ENCODE measurements at regions not wholly inside any gene's neighbourhood (a gene's known extent, or its start where the extent isn't known, plus 50 kb on each side); places are given as distances from the start of the nearest gene placed in this dataset.

- H3K27ac ChIP-seq (ENCODE audit: low read depth, low read length, poor library complexity, severe bottlenecking): no peak overlapping the region
- no peaks in the 10 kb centered on the region for H3K4me1 ChIP-seq (ENCODE audit: insufficient read depth, low read length, poor library complexity, severe bottlenecking)
- H3K9me3 ChIP-seq (ENCODE audit: low read length): no peaks in the 10 kb centered on the region
- BruUV-seq (replicated peaks): no TSS peak
- TF ChIP-seq, protein P1, sequence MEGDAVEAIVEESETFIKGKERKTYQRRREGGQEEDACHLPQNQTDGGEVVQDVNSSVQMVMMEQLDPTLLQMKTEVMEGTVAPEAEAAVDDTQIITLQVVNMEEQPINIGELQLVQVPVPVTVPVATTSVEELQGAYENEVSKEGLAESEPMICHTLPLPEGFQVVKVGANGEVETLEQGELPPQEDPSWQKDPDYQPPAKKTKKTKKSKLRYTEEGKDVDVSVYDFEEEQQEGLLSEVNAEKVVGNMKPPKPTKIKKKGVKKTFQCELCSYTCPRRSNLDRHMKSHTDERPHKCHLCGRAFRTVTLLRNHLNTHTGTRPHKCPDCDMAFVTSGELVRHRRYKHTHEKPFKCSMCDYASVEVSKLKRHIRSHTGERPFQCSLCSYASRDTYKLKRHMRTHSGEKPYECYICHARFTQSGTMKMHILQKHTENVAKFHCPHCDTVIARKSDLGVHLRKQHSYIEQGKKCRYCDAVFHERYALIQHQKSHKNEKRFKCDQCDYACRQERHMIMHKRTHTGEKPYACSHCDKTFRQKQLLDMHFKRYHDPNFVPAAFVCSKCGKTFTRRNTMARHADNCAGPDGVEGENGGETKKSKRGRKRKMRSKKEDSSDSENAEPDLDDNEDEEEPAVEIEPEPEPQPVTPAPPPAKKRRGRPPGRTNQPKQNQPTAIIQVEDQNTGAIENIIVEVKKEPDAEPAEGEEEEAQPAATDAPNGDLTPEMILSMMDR (conservative IDR thresholded peaks at IDR 0.05; ENCODE audit: low read length): no peak
- no peak for TF ChIP-seq EZH2phosphoT487 (IDR thresholded peaks at IDR 0.05; ENCODE audit: borderline replicate concordance, low read depth, low read length)
- no peaks in the 10 kb centered on the region for H3K9me2 ChIP-seq (ENCODE audit: insufficient read depth, low read length)
- ChIA-PET POLR2A (no interaction called here), CTCF (ENCODE audit: unreplicated experiment) (no interaction called here)
- no peak overlapping the region for H3K4me3 ChIP-seq (ENCODE audit: low read depth, low read length, poor library complexity, severe bottlenecking)
- no peak overlapping the region for H2AFZ ChIP-seq (ENCODE audit: low read length)
- no peak for DNase-seq (ENCODE audit: low spot score)
- H3K79me2 ChIP-seq (ENCODE audit: insufficient read depth, low read depth, low read length): no peaks in the 10 kb centered on the region
- intact Hi-C loops (cut with micrococcal nuclease; ENCODE audit: unreplicated experiment): no loop called here
- H4K20me1 ChIP-seq (ENCODE audit: insufficient read depth, low read length): no peaks in the 10 kb centered on the region
- no peak overlapping the region for H3K4me2 ChIP-seq (ENCODE audit: low read length)
- H3K36me3 ChIP-seq (ENCODE audit: insufficient read depth, low read length): no peaks in the 10 kb centered on the region
Measured at GRCh38 chr3:124258057-124258500, 266.2 kb upstream of the ROPN1 start.

DNA sequence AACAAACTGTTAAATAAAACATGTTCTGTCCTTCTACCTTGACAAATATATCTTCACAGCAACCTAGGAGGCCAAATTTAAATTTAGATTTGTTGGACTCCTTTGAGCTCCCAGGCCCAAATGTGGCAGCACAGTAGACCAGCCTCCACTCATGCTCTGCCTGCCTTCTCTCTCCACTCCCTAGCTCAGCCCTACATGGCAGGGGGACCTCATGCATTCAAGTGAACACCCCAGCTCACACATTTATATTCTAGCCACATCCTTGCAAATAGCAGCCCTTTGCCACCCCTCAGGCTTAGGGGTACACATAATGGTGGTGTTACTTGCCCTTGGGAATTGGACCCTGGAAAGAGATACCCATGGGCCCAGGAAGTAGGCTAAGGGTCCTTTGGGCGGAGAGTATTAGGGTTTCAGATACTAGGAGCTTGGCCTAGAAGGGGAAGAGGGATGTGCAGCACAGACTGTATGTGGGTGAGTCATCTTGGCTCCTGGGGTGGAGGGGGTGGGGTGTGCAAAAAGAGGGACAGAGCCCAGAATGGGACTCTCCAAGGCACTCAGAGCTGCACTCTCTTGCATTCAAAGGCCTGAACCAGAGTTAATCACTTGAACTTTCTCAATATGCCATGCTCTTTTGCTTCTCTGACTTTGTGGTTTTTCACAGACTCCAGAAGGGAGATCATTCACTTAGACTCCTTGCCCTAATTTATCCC is 268.4 kb upstream of the ROPN1 start:
- ChIA-PET POLR2A (no interaction called here), CTCF (ENCODE audit: unreplicated experiment) (no interaction called here)
- Histone ChIP-seq H4K20me1 (ENCODE audit: insufficient read depth, low read length) (no peaks in the 10 kb centered on the region), H3K4me3 (ENCODE audit: low read depth, low read length, poor library complexity, severe bottlenecking) (no peak overlapping the region), H3K4me2 (ENCODE audit: low read length) (no peak overlapping the region), H3K4me1 (ENCODE audit: insufficient read depth, low read length, poor library complexity, severe bottlenecking) (no peaks in the 10 kb centered on the region), H3K79me2 (ENCODE audit: insufficient read depth, low read depth, low read length) (no peaks in the 10 kb centered on the region), H3K9me3 (ENCODE audit: low read length) (no peaks in the 10 kb centered on the region), H3K9me2 (ENCODE audit: insufficient read depth, low read length) (no peaks in the 10 kb centered on the region), H2AFZ (ENCODE audit: low read length) (no peak overlapping the region), H3K27ac (ENCODE audit: low read depth, low read length, poor library complexity, severe bottlenecking) (no peak overlapping the region), H3K36me3 (ENCODE audit: insufficient read depth, low read length) (no peaks in the 10 kb centered on the region)
- DNase-seq (ENCODE audit: low spot score): no peak
- TF ChIP-seq EZH2phosphoT487 (IDR thresholded peaks at IDR 0.05; ENCODE audit: borderline replicate concordance, low read depth, low read length): no peak
- TF ChIP-seq, protein P1 (conservative IDR thresholded peaks at IDR 0.05; ENCODE audit: low read length): no peak
- intact Hi-C loops (cut with micrococcal nuclease; ENCODE audit: unreplicated experiment): no loop called here
- no TSS peak for BruUV-seq (replicated peaks)

DNA sequence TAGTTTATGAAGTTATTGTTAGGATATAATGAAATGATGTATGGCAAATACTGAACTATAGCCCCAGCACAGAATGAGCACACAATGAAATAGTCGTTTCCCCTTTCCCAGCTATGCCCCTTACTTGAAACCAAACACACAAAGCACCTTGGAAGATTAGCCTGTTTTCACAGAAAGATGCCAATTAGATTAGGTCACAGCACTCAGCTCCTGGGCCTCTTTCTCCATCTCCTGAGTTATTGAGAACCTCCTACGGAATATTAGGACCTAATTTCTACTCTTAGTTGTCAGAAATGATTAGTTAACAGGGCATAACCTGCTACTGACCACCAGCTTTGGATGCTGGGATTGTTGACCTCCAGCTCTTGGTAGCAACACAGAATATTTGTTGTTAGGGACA is 269.4 kb upstream of the ROPN1 start:
- H3K9me2 ChIP-seq (ENCODE audit: insufficient read depth, low read length): no peaks in the 10 kb centered on the region
- BruUV-seq (replicated peaks): no TSS peak
- no peak overlapping the region for H3K4me3 ChIP-seq (ENCODE audit: low read depth, low read length, poor library complexity, severe bottlenecking)
- H3K36me3 ChIP-seq (ENCODE audit: insufficient read depth, low read length): no peaks in the 10 kb centered on the region
- ChIA-PET POLR2A (interaction anchor here (0.6 kb wide), 1 partner anchor 248 kb away, joined by 3 read pairs; no protein-coding TSS in a partner anchor), CTCF (ENCODE audit: unreplicated experiment) (no interaction called here)
- DNase-seq (ENCODE audit: low spot score): no peak
- intact Hi-C loops (cut with micrococcal nuclease; ENCODE audit: unreplicated experiment): no loop called here
- TF ChIP-seq EZH2phosphoT487 (IDR thresholded peaks at IDR 0.05; ENCODE audit: borderline replicate concordance, low read depth, low read length): no peak
- TF ChIP-seq, protein P1 (conservative IDR thresholded peaks at IDR 0.05; ENCODE audit: low read length): no peak
- H3K4me1 ChIP-seq (ENCODE audit: insufficient read depth, low read length, poor library complexity, severe bottlenecking): no peaks in the 10 kb centered on the region
- no peak overlapping the region for H3K4me2 ChIP-seq (ENCODE audit: low read length)
- no peaks in the 10 kb centered on the region for H3K79me2 ChIP-seq (ENCODE audit: insufficient read depth, low read depth, low read length)
- no peak overlapping the region for H3K27ac ChIP-seq (ENCODE audit: low read depth, low read length, poor library complexity, severe bottlenecking)
- H3K9me3 ChIP-seq (ENCODE audit: low read length): no peaks in the 10 kb centered on the region
- H2AFZ ChIP-seq (ENCODE audit: low read length): no peak overlapping the region
- no peaks in the 10 kb centered on the region for H4K20me1 ChIP-seq (ENCODE audit: insufficient read depth, low read length)

All from OCI-LY7 (cell line).